Tibial artery (tissue), 4 donors: ENCODE measurements at regions not wholly inside any gene's neighbourhood (a gene's known extent, or its start where the extent isn't known, plus 50 kb on each side); places are given as distances from the start of the nearest gene placed in this dataset.

Experiments used
- DNase-seq, 2 donors: peaks; one replicate each; pipeline ENCODE4 v3.0.0-alpha.2; 2019
- H3K27ac ChIP-seq, 2 donors: fragments of 200-600 bp; sonication (generic) in 1 of 2; 1 replicate in 1 of 2; 2 replicates in 1 of 2; pipeline ENCODE4 v1.5.1; 2018 to 2019; ENCODE audit warnings: mild to moderate bottlenecking in 1 of 2
- H3K27me3 ChIP-seq, 2 donors: fragments of 200-600 bp; sonication (generic) in 1 of 2; one replicate each; pipeline versions ENCODE4 v1.5.1 to v1.6.0; 2016 to 2019
- H3K36me3 ChIP-seq, 3 donors: fragments of 200-600 bp; sonication (generic) in 2 of 3; one replicate each; pipeline ENCODE4 v1.5.1; 2016 to 2019; ENCODE audit warnings: mild to moderate bottlenecking in 2 of 3
- H3K4me1 ChIP-seq, 4 donors: fragments of 200-600 bp; sonication (generic) in 2 of 4; 1 replicate in 3 of 4; 2 replicates in 1 of 4; pipeline ENCODE4 v1.5.1; 2016 to 2019
- H3K4me3 ChIP-seq, 2 donors: fragments of 200-600 bp; sonication (generic) in 1 of 2; 1 replicate in 1 of 2; 2 replicates in 1 of 2; pipeline ENCODE4 v1.5.1; 2018 to 2019; ENCODE audit warnings: mild to moderate bottlenecking in 2 of 2
- H3K9me3 ChIP-seq, 3 donors: fragments of 200-600 bp; sonication (generic) in 1 of 3; one replicate each; pipeline ENCODE4 v1.5.1; 2016 to 2019
- intact Hi-C: fragments of 100-400 bp; cut with DNase I; formaldehyde crosslinking; loops from one replicate; pipeline ENCODE4 v1.15.0; 2023; ENCODE audit warnings: low total_unique reads
- TF ChIP-seq, protein P1 (sequence below), 2 experiments: fragments of 200-600 bp in 1 of 2; fragments of 450-650 bp in 1 of 2; IDR thresholded peaks; one replicate each; pipeline ENCODE4 v1.5.1; 2017 to 2019; ENCODE audit warnings: antibody characterized with exemption in 2 of 2, mild to moderate bottlenecking in 1 of 2, moderate library complexity in 1 of 2

- intact Hi-C loops: no loop called here
- TF ChIP-seq, protein P1, sequence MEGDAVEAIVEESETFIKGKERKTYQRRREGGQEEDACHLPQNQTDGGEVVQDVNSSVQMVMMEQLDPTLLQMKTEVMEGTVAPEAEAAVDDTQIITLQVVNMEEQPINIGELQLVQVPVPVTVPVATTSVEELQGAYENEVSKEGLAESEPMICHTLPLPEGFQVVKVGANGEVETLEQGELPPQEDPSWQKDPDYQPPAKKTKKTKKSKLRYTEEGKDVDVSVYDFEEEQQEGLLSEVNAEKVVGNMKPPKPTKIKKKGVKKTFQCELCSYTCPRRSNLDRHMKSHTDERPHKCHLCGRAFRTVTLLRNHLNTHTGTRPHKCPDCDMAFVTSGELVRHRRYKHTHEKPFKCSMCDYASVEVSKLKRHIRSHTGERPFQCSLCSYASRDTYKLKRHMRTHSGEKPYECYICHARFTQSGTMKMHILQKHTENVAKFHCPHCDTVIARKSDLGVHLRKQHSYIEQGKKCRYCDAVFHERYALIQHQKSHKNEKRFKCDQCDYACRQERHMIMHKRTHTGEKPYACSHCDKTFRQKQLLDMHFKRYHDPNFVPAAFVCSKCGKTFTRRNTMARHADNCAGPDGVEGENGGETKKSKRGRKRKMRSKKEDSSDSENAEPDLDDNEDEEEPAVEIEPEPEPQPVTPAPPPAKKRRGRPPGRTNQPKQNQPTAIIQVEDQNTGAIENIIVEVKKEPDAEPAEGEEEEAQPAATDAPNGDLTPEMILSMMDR (IDR thresholded peaks at IDR 0.05): no peak
- no peaks in the 10 kb centered on the region for H3K4me1 ChIP-seq
- H3K4me3 ChIP-seq: no peak overlapping the region
- no peaks in the 10 kb centered on the region for H3K36me3 ChIP-seq
- H3K27me3 ChIP-seq: no peaks in the 10 kb centered on the region
- H3K27ac ChIP-seq: no peak overlapping the region
- peaks cover 0 to 4% (median 0%) of the 10 kb centered on the region in 3 donors for H3K9me3 ChIP-seq
- no peak for DNase-seq
These were observed 275.0 kb downstream of the ANTXR2 start for GRCh38 chr4:79798047-79798446.

GRCh38 chr4:79796948-79797347 is 276.1 kb downstream of the ANTXR2 start:
- H3K27me3 ChIP-seq: no peaks in the 10 kb centered on the region
- intact Hi-C loops: no loop called here

DNA sequence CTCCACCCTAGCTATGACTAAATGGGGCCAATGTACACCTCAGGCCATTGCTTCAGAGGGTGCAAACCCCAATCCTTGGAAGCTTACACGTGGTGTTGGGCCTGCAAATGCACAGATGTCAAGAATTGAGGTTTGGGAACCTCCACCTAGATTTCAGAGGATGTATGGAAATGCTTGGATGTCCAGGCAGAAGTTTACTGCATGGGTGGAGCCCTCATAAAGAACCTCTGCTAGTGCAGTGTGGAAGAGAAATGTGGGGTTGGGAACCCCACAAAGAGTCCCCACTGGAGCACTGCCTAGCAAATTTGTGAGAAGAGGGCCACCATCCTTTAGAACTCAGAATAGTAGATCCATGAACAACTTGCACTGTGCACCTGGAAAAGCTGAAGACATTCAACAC is 284.1 kb downstream of the ANTXR2 start:
- no peaks in the 10 kb centered on the region for H3K36me3 ChIP-seq
- no peaks in the 10 kb centered on the region for H3K4me1 ChIP-seq
- intact Hi-C loops: no loop called here
- no peak overlapping the region for H3K4me3 ChIP-seq
- H3K9me3 ChIP-seq: peaks cover 0 to 11% (median 7%) of the 10 kb centered on the region in 3 donors
- TF ChIP-seq, protein P1 (IDR thresholded peaks at IDR 0.05): no peak
- H3K27me3 ChIP-seq: no peaks in the 10 kb centered on the region
- no peak for DNase-seq
- H3K27ac ChIP-seq: no peak overlapping the region

More at GRCh38 chr4:79796948-79797347, 276.1 kb downstream of the ANTXR2 start:
- TF ChIP-seq, protein P1 (IDR thresholded peaks at IDR 0.05): no peak
- H3K4me1 ChIP-seq: no peaks in the 10 kb centered on the region
- H3K4me3 ChIP-seq: no peak overlapping the region
- peaks cover 0 to 4% (median 0%) of the 10 kb centered on the region in 3 donors for H3K9me3 ChIP-seq
- DNase-seq: no peak
- H3K36me3 ChIP-seq: no peaks in the 10 kb centered on the region
- H3K27ac ChIP-seq: no peak overlapping the region

DNA sequence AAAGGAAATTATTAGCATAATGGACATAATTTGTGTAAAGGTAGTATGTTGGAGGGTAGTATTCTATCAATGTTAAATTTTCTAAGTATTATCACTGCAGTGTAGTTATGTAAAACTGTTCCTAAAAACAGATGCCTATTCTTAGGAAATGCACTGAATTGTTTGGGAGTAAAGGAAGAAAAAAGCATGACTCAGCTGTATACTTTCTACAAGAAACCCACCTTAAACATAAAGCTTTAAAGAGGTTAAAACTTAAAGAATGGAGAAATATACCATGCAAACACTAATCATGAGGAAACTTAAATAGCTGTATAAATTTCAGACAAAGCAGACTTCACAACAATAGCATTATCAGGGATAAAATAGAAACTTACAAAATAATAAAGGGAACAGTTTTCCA is 292.9 kb downstream of the ANTXR2 start:
- TF ChIP-seq, protein P1 (IDR thresholded peaks at IDR 0.05): no peak
- Histone ChIP-seq H3K4me1 (no peaks in the 10 kb centered on the region), H3K9me3 (no peaks in the 10 kb centered on the region), H3K27me3 (no peaks in the 10 kb centered on the region), H3K4me3 (no peak overlapping the region), H3K36me3 (no peaks in the 10 kb centered on the region), H3K27ac (no peak overlapping the region)
- intact Hi-C loops: no loop called here
- no peak for DNase-seq

DNA sequence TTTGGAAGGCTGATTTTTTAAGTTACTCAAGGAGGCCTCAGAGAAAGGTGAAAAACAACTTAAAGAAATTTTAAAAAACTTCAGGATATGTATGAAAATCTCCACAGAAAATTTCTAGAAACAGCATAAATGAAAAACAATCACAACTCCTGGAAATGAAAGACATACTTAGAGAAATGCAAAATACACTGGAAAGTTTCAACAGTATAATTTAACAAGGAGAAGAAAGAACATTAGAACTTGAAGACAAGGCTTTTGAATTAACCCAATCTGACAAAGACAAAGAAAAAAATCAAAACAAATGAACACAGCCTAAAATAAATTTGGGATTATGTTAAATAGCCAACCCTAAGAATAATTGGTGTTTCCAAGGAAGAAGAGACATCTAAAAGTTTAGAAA is 300.5 kb downstream of the ANTXR2 start:
- Histone ChIP-seq H3K36me3 (peaks cover 0 to 11% (median 0%) of the 10 kb centered on the region in 3 donors), H3K4me1 (no peaks in the 10 kb centered on the region), H3K27ac (no peak overlapping the region), H3K4me3 (no peak overlapping the region), H3K9me3 (peaks cover 4 to 37% (median 22%) of the 10 kb centered on the region in 3 donors), H3K27me3 (no peaks in the 10 kb centered on the region)
- intact Hi-C loops: no loop called here
- no peak for DNase-seq
- TF ChIP-seq, protein P1 (IDR thresholded peaks at IDR 0.05): no peak

- no peak overlapping the region for H3K27ac ChIP-seq
- DNase-seq: no peak
- TF ChIP-seq, protein P1 (IDR thresholded peaks at IDR 0.05): no peak
- no peaks in the 10 kb centered on the region for H3K36me3 ChIP-seq
- no peaks in the 10 kb centered on the region for H3K27me3 ChIP-seq
- H3K9me3 ChIP-seq: peaks cover 3 to 8% (median 4%) of the 10 kb centered on the region in 3 donors
- H3K4me1 ChIP-seq: no peaks in the 10 kb centered on the region
- intact Hi-C loops: no loop called here
- no peak overlapping the region for H3K4me3 ChIP-seq
These were observed 308.9 kb downstream of the ANTXR2 start for GRCh38 chr4:79764120-79764519.
